ENCODE measurements at regions not wholly inside any gene's neighbourhood (a gene's known extent, or its start where the extent isn't known, plus 50 kb on each side); places are given as distances from the start of the nearest gene placed in this dataset.

DNA sequence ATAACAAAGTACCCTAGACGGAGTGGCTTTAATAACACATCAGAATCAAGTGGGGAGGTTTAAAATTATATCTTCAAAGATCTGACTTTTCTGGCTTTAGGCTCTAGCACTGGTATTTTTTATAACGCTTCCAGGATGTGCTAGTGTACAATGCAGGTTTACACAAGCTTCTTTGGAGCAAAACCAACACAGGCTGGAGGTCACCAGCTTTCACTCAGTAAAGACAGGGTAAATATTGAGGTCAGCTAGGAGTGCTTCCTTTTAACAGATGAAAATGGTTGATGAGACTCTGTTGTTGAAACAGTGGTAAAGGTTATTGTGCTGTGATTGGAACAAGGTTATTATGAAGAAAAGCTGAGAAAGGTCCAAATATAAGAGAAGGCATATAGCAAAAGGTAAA, 414.2 kb downstream of the TAF11L14 start:
- DNase-seq (ENCODE audit: low read depth): no peak

GRCh38 chr5:18050345-18050744, 416.1 kb downstream of the TAF11L14 start:
- no peak for DNase-seq (ENCODE audit: low read depth)

GRCh38 chr5:18050776-18051175, 416.5 kb downstream of the TAF11L14 start:
- no peak for DNase-seq (ENCODE audit: low read depth)

- DNase-seq (ENCODE audit: low read depth): no peak
Measured at GRCh38 chr5:18051953-18052352, 417.7 kb downstream of the TAF11L14 start.

DNA sequence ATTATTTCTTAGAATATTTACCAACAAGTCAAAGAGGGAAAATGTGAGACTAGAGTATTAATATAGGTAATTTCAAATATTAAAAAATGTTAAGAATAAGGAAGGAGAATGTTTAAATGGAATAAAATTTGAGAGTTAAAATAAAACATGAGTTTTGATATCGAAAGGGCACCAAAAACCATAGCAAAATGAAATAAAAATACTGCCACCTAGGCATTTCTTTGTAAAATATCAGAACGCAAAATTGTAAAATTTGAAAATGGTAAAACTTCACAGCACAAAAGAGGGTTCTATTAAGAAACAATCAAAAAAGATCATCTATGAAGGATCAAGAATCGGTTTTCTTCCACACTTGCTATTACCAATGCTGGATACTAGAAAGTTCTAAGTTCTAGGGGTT, 418.3 kb downstream of the TAF11L14 start:
- no peak for DNase-seq (ENCODE audit: low read depth)

GRCh38 chr5:18057725-18058124, 423.5 kb downstream of the TAF11L14 start:
- no peak for DNase-seq (ENCODE audit: low read depth)

DNA sequence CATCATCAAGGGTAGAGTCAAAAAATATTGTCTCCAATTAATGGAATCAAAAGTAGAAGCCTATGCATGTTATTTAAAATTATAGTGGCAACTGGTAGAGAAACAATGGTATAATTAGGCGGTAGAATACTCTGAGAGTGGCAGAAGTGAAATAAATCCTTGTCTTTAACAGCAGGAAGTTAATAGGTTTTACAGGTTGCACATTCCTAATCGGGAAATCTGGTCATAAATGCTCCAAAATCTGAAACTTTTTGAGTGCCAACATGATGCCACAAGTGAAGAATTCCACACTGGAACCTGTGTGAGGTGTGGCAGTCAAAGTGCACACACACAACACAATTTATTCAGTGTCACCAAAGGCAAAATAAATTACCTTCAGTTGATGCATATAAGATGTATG, 433.4 kb downstream of the TAF11L14 start:
- no peak for DNase-seq (ENCODE audit: low read depth)

DNA sequence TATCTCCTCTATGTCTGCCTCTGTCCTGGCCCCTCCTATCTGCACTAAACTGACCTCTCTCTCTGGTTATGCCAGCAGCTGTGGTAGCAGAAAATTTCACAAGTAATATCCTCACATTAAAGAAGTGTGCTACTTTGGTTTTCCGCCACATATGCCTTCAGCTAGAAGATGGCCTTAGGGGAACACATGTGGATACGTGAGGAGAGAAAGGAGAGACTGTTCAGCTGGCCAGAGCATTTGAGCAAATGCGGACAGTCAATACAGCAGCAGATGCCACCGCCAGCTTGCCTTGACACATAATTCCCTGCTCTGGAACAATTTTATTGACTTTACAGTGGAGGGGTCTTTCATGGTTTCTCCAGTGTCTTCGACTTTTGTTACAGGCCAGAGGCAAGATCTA, 434.6 kb downstream of the TAF11L14 start:
- no peak for DNase-seq (ENCODE audit: low read depth)

- DNase-seq (ENCODE audit: low read depth): no peak
Measured at GRCh38 chr5:18069790-18070189, 435.5 kb downstream of the TAF11L14 start.

DNA sequence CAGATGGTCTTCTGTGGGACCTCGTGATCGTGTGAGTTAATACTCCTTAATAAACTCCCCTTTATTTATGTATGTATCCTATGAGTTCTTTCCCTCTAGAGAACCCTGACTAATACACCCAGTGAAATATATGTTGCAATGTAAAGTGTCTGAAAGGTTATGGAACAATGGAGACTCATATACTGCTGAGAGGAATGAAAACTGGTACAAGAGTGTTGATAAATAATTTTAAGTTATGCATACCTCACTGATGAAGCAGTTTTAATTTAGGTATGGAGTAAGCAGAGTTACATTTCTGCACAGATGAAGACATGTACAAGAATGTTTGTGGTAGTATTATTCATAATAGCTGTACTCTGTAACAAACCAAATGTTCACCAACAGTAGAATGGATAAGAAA, 438.3 kb downstream of the TAF11L14 start:
- DNase-seq (ENCODE audit: low read depth): no peak

DNA sequence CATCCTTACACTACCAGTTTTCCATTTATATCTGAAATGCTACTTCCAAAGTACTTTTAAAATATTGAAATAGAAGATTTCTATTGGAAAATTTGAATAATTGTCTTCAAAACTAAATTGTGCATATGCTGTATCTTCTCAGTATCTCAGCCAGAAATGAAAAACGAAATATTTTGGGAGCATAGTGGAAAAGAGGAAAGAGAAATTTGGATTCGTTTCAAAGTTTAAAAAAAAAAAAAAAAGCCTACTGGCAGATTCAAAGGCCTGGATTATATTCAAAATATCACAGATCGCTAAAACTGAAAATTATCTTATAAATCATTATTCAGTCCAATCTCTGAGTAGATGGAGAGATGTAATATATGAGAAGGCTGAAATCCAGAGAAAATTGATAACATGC, 440.7 kb downstream of the TAF11L14 start:
- DNase-seq (ENCODE audit: low read depth): no peak

- DNase-seq (ENCODE audit: low read depth): no peak
Measured at GRCh38 chr5:18078157-18078556, 443.9 kb downstream of the TAF11L14 start.

DNA sequence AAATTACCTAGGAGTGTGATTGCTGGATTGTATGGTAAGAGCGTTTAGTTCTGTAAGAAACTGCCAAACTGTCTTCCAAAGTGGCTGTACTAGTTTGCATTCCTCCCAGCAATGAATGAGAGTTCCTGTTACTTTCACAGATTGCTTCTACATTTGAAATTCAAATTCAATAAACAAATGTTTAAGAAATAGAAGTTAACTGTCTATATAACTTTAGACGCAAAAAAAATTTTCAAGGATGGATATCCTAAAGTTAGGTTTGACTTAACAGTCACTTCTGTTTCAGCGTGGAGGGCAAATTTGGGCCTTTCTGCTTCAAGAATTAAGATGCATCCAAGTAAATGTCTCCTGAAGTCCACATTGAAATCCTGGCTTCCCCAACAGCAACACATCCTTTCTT, 445.6 kb downstream of the TAF11L14 start:
- no peak for DNase-seq (ENCODE audit: low read depth)

DNA sequence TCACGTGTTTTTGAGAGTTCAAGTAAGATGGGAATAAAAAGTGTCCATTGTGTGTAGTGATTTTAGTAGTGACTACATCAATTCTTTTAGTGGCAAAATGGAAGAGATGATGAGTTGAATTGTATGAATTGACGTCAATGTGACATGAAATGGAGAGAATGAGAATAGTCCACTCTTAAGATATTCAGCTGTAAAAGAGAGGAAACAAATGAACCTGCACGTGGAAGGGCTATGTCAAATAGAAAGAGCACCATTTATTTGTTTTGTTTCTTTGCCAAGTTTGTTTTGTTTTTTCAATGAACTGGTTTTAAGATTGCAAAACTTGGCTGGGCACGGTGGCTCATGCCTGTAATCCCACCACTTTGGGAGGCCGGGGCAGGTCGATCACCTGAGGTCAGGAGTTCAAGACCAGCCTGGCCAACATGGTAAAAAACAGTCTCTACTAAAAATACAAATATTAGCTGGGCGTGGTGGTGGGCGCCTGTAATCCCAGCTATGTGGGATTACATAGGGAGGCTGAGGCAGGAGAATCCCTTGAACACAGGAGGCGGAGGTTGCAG, 453.8 kb downstream of the TAF11L14 start:
- DNase-seq (ENCODE audit: low read depth): no peak

GRCh38 chr5:18090177-18090576, 455.9 kb downstream of the TAF11L14 start:
- no peak for DNase-seq (ENCODE audit: low read depth)

DNA sequence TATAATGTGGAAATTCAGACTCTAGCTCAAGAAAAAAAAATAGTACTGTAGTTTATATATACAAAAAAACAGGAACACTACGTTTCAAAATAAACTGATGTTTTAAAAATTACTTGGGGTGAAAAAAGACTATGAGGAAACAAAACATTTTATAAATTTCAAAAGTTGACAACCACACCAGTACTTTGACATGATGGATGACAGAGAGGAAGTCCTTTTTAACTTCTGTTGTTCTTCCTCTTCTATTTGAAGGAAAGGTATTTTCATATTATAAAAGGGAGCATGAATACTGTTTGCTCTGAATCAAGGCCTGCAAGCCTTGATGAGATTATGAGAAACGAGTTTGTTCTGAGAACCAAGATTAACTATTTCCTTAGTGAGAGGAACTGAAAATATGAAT, 456.9 kb downstream of the TAF11L14 start:
- DNase-seq (ENCODE audit: low read depth): no peak

GRCh38 chr5:18091758-18092157, 457.5 kb downstream of the TAF11L14 start:
- DNase-seq (ENCODE audit: low read depth): no peak

DNA sequence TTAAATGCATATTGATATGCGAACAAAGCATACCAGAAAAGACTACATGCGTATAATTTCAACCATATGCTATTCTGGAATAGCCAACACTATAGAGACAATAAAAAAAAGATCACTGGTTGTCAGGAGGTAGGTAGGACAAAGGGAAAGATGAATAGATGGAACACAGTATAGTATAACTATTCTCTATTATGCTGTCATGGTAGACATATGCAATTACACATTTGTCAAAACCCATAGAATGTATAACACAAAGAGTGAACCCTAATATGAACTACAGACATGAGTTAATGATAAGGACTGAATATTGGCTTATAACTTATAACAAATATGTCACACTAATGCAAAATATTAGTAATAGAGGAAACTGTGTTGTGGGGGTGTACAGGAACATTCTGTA, 460.8 kb downstream of the TAF11L14 start:
- DNase-seq (ENCODE audit: low read depth): no peak

- no peak for DNase-seq (ENCODE audit: low read depth)
Measured at GRCh38 chr5:18097817-18098216, 463.6 kb downstream of the TAF11L14 start.

GRCh38 chr5:18098691-18099090, 464.4 kb downstream of the TAF11L14 start:
- DNase-seq (ENCODE audit: low read depth): no peak

DNA sequence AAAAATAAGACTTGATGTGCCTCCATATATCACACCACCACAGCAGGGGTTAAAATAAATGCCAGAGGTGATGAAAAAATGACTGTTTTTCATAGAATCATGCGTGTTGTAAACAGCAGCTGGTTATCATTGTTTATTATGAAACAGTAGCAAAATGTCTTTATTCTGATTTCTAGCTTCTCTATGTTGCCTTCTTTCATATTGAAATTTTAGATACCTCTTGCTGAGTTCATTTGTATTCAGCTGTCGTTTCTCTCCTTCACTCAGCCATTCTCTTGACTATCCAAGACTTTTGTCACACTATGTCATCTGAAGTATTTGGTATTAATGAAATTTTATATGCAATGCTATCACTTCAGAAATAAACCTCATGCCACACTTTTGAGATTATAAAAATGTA, 465.0 kb downstream of the TAF11L14 start:
- DNase-seq (ENCODE audit: low read depth): no peak

GRCh38 chr5:18101532-18101931, 467.3 kb downstream of the TAF11L14 start:
- no peak for DNase-seq (ENCODE audit: low read depth)

DNA sequence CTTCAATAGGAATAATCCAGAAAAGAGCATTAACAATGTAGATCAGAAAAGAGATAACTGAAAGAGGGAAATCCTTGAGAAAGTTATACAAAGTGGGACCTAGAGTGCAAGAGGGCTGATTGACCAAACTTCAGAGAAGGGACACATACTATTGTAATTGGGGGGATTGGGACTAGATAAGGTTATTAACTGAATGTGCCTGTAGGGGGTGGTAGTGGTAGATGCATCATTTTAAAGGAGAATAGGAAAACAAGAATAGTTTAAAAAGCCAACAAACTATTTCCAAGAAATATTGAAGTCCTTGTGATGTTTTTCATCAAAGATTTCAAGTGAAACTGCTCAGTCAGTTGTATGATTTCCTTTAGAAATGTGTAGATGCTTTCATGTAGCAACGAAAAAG, 468.5 kb downstream of the TAF11L14 start:
- no peak for DNase-seq (ENCODE audit: low read depth)

DNA sequence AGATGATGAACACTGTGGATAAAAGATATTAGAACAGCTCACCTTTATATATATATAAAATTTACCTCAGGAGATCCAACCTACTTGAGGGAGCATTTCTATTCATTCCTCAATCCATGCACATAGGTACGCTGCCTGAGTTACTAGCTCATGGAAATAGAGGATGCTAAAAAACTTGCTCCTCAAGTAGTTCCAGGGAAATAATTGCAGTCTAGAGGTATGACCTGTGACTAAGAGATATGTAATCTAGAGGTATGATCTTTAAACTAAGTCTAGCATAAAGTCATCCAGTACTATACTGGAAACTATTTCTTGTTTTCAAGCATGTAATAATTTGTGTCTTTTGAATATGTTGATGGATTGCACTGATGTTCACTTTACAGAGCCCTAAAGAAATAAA, 471.2 kb downstream of the TAF11L14 start:
- DNase-seq (ENCODE audit: low read depth): no peak

DNA sequence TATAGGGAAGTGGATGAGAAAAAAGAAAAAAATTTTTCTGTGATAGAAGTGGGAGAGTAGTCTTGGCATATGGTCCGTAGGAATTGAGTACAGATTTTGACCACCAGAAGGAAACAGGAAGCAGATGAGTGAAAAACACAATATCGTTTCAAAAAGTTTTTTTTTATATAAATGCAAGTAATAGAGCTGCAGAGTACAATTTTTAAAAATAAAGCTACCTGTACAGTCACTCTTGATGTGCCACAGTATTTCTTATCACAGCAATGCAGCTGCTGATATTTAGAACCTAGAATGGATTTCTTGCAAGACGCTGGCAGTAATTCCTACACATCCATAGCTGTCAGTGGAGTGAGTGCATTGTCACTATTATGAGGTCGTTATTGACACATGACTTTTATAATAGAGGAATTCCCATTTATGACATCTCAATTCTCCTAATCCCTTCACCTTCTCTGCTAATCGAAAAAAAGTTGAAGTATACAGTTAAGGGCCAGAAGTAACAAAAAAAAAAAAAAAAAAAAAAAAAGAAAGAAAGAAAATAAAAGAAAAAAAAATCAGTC, 477.7 kb downstream of the TAF11L14 start:
- no peak for DNase-seq (ENCODE audit: low read depth)

Data from ELR (cell line).